Liver (tissue), 8 donors: ENCODE measurements at regions not wholly inside any gene's neighbourhood (a gene's known extent, or its start where the extent isn't known, plus 50 kb on each side); places are given as distances from the start of the nearest gene placed in this dataset.

Experiments used
- DNase-seq: peaks from one replicate; pipeline ENCODE4 v3.0.0-alpha.2; 2017; ENCODE audit warnings: low spot score
- H3K27ac ChIP-seq, 2 donors: one replicate each; pipeline ENCODE4 v1.7.0; 2013; ENCODE audit warnings: inconsistent platforms in 2 of 2, low read length in 2 of 2, control low read depth in 1 of 2, low read depth in 1 of 2, mild to moderate bottlenecking in 1 of 2
- H3K27me3 ChIP-seq, 4 donors: one replicate each; pipeline versions ENCODE4 v1.6.1 to v1.7.0; 2013; ENCODE audit warnings: low read length in 3 of 4, inconsistent platforms in 1 of 4, mild to moderate bottlenecking in 1 of 4, moderate library complexity in 1 of 4; ENCODE audit not compliant: control insufficient read depth in 4 of 4, insufficient read depth in 4 of 4
- H3K36me3 ChIP-seq, 4 donors: one replicate each; pipeline versions ENCODE4 v1.6.1 to v1.7.0; 2013; ENCODE audit warnings: low read length in 3 of 4, mild to moderate bottlenecking in 3 of 4, low read depth in 1 of 4, moderate library complexity in 1 of 4; ENCODE audit not compliant: control insufficient read depth in 4 of 4, insufficient read depth in 3 of 4
- H3K4me1 ChIP-seq, 4 donors: one replicate each; pipeline versions ENCODE4 v1.6.1 to v1.7.0; 2013; ENCODE audit warnings: low read length in 3 of 4, mild to moderate bottlenecking in 3 of 4, moderate library complexity in 1 of 4; ENCODE audit not compliant: control insufficient read depth in 4 of 4, insufficient read depth in 4 of 4
- H3K4me3 ChIP-seq, 3 donors: one replicate each; pipeline versions ENCODE4 v1.6.1 to v1.7.0; 2013; ENCODE audit warnings: low read length in 3 of 3, control low read depth in 1 of 3, low read depth in 1 of 3, mild to moderate bottlenecking in 1 of 3
- H3K9ac ChIP-seq, 2 donors: one replicate each; pipeline ENCODE4 v1.7.0; 2013; ENCODE audit warnings: low read length in 2 of 2, mild to moderate bottlenecking in 2 of 2, moderate library complexity in 2 of 2, control low read depth in 1 of 2, low read depth in 1 of 2
- H3K9me3 ChIP-seq, 4 donors: one replicate each; pipeline versions ENCODE4 v1.6.1 to v1.7.0; 2013; ENCODE audit warnings: low read length in 3 of 4; ENCODE audit not compliant: control insufficient read depth in 4 of 4
- EGR1 ChIP-seq, 2 donors: IDR thresholded peaks; 2 replicates each; pipeline ENCODE4 v1.6.1; 2016 to 2018; ENCODE audit warnings: antibody characterized with exemption in 2 of 2, low read depth in 2 of 2
- GABPA ChIP-seq, 2 donors: IDR thresholded peaks in 1 of 2; conservative IDR thresholded peaks in 1 of 2; 2 replicates each; pipeline ENCODE4 v1.6.1; 2016; ENCODE audit warnings: antibody characterized with exemption in 2 of 2, mild to moderate bottlenecking in 1 of 2, moderate library complexity in 1 of 2
- HNF4G ChIP-seq: IDR thresholded peaks from 2 replicates; pipeline ENCODE4 v1.6.1; 2016; ENCODE audit warnings: antibody characterized with exemption
- JUND ChIP-seq, 2 donors: IDR thresholded peaks; 2 replicates each; pipeline ENCODE4 v1.6.1; 2016; ENCODE audit warnings: antibody characterized with exemption in 2 of 2
- NR2F2 ChIP-seq: IDR thresholded peaks from 2 replicates; pipeline ENCODE4 v1.6.1; 2016; ENCODE audit warnings: antibody characterized with exemption
- RAD21 ChIP-seq, 2 donors: IDR thresholded peaks; 2 replicates each; pipeline ENCODE4 v1.6.1; 2016; ENCODE audit warnings: antibody characterized with exemption in 2 of 2, mild to moderate bottlenecking in 2 of 2
- RXRA ChIP-seq, 2 donors: IDR thresholded peaks; 2 replicates each; pipeline ENCODE4 v1.6.1; 2017 to 2018; ENCODE audit warnings: antibody characterized with exemption in 2 of 2, mild to moderate bottlenecking in 1 of 2
- TAF1 ChIP-seq: conservative IDR thresholded peaks from 2 replicates; pipeline ENCODE4 v1.6.1; 2016; ENCODE audit warnings: antibody characterized with exemption, mild to moderate bottlenecking
- YY1 ChIP-seq: IDR thresholded peaks from 2 replicates; pipeline ENCODE4 v1.6.1; 2016; ENCODE audit warnings: antibody characterized with exemption, mild to moderate bottlenecking
- WGBS: extraction: QIAGEN DNeasy Blood & Tissue Kit; methylation state at CpG from one replicate; pipeline ENCODE4 v1.1.7; 2013; 5-methylcytosine and 5-hydroxymethylcytosine counted together
- TF ChIP-seq, protein P1 (sequence below): fragments of 150-350 bp; IDR thresholded peaks from 2 replicates; pipeline ENCODE4 v1.5.1; 2017; ENCODE audit warnings: improper control_type of control experiment, low read depth, low read length; ENCODE audit not compliant: missing input control
- TF ChIP-seq, protein P2 (sequence below): IDR thresholded peaks from 2 replicates; pipeline ENCODE4 v1.6.1; 2016; ENCODE audit warnings: antibody characterized with exemption
- TF ChIP-seq, protein P3 (sequence below): IDR thresholded peaks from 2 replicates; pipeline ENCODE4 v1.6.1; 2016; ENCODE audit warnings: antibody characterized with exemption
- TF ChIP-seq, protein P4 (sequence below): IDR thresholded peaks from 2 replicates; pipeline ENCODE4 v1.6.1; 2016; ENCODE audit warnings: antibody characterized with exemption, mild to moderate bottlenecking
- donor health status: healthy.
- donor health status: healthy.
- donor health status: healthy.
- donor health status: healthy.
- donor health status: healthy.

DNA sequence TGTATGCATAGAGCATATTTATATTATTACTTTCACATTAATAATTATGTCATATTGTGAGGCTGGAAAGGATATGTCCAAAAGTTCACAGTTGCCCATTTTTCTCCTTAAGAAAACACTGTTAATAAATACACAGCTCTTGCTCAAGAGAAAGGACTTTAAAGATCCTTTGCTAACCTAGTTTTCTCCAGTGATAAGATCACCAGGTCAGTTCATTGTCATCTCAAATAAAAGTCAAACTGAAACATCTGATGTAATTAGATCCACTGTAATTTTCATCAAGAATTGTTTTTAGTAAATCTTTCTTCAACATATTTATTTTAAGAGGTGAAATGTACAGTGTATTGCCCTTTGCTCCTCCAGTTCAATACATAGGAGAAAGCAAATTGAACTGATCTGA lies 82.8 kb upstream of the KLHL1 start:
- TF ChIP-seq EGR1 (IDR thresholded peaks at IDR 0.05; ENCODE audit: low read depth in 2 of 2): no peak
- no peak for TF ChIP-seq GABPA (IDR thresholded peaks at IDR 0.05 in 1 of 2, conservative IDR thresholded peaks at IDR 0.05 in 1 of 2)
- TF ChIP-seq, protein P1, sequence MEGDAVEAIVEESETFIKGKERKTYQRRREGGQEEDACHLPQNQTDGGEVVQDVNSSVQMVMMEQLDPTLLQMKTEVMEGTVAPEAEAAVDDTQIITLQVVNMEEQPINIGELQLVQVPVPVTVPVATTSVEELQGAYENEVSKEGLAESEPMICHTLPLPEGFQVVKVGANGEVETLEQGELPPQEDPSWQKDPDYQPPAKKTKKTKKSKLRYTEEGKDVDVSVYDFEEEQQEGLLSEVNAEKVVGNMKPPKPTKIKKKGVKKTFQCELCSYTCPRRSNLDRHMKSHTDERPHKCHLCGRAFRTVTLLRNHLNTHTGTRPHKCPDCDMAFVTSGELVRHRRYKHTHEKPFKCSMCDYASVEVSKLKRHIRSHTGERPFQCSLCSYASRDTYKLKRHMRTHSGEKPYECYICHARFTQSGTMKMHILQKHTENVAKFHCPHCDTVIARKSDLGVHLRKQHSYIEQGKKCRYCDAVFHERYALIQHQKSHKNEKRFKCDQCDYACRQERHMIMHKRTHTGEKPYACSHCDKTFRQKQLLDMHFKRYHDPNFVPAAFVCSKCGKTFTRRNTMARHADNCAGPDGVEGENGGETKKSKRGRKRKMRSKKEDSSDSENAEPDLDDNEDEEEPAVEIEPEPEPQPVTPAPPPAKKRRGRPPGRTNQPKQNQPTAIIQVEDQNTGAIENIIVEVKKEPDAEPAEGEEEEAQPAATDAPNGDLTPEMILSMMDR: no peak
- TF ChIP-seq RAD21 (IDR thresholded peaks at IDR 0.05): no peak
- TF ChIP-seq TAF1: no peak
- TF ChIP-seq RXRA (IDR thresholded peaks at IDR 0.05): no peak
- no peak for TF ChIP-seq HNF4G
- TF ChIP-seq, protein P2, sequence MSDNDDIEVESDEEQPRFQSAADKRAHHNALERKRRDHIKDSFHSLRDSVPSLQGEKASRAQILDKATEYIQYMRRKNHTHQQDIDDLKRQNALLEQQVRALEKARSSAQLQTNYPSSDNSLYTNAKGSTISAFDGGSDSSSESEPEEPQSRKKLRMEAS: no peak
- TF ChIP-seq, protein P3, sequence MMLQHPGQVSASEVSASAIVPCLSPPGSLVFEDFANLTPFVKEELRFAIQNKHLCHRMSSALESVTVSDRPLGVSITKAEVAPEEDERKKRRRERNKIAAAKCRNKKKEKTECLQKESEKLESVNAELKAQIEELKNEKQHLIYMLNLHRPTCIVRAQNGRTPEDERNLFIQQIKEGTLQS: no peak
- no peak for TF ChIP-seq YY1
- TF ChIP-seq, protein P4, sequence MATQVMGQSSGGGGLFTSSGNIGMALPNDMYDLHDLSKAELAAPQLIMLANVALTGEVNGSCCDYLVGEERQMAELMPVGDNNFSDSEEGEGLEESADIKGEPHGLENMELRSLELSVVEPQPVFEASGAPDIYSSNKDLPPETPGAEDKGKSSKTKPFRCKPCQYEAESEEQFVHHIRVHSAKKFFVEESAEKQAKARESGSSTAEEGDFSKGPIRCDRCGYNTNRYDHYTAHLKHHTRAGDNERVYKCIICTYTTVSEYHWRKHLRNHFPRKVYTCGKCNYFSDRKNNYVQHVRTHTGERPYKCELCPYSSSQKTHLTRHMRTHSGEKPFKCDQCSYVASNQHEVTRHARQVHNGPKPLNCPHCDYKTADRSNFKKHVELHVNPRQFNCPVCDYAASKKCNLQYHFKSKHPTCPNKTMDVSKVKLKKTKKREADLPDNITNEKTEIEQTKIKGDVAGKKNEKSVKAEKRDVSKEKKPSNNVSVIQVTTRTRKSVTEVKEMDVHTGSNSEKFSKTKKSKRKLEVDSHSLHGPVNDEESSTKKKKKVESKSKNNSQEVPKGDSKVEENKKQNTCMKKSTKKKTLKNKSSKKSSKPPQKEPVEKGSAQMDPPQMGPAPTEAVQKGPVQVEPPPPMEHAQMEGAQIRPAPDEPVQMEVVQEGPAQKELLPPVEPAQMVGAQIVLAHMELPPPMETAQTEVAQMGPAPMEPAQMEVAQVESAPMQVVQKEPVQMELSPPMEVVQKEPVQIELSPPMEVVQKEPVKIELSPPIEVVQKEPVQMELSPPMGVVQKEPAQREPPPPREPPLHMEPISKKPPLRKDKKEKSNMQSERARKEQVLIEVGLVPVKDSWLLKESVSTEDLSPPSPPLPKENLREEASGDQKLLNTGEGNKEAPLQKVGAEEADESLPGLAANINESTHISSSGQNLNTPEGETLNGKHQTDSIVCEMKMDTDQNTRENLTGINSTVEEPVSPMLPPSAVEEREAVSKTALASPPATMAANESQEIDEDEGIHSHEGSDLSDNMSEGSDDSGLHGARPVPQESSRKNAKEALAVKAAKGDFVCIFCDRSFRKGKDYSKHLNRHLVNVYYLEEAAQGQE: no peak
- no peak for TF ChIP-seq NR2F2
- no peak for TF ChIP-seq JUND (IDR thresholded peaks at IDR 0.05)
- H3K27me3 ChIP-seq: peaks cover 0 to 4% (median 0%) of the 10 kb centered on the region in 4 donors
- H3K9ac ChIP-seq: no peak overlapping the region
- H3K9me3 ChIP-seq: no peaks in the 10 kb centered on the region
- H3K27ac ChIP-seq: no peak overlapping the region
- H3K4me3 ChIP-seq: no peak overlapping the region
- DNase-seq: no peak
- H3K4me1 ChIP-seq: no peaks in the 10 kb centered on the region
- no peaks in the 10 kb centered on the region for H3K36me3 ChIP-seq

DNA sequence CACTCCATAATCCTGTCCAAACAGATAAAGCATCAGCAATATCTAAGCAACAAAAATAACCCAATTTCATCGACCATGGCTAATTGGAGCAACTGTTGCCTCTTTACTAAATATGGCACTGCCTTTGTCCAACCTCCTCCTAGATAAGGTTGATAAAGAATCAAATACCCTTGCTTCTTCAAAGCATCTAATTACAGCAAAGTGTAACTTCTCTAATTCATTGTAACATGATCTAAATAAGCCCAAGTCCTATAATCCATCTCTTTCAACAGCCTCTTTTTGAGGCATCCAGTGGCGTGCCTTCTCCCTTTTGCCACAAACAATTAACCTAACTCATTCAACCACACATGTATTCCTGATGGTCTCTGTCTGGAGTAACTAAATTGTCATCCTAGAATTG lies 81.7 kb upstream of the KLHL1 start:
- TF ChIP-seq, protein P3: no peak
- TF ChIP-seq, protein P1: no peak
- TF ChIP-seq GABPA (IDR thresholded peaks at IDR 0.05 in 1 of 2, conservative IDR thresholded peaks at IDR 0.05 in 1 of 2): no peak
- Histone ChIP-seq H3K27ac (no peak overlapping the region), H3K4me3 (no peak overlapping the region), H3K9ac (no peak overlapping the region), H3K4me1 (no peaks in the 10 kb centered on the region), H3K36me3 (no peaks in the 10 kb centered on the region), H3K9me3 (no peaks in the 10 kb centered on the region), H3K27me3 (peaks cover 0 to 4% (median 0%) of the 10 kb centered on the region in 4 donors)
- no peak for DNase-seq
- WGBS: 84% methylated on average over 2 of the region's 2 CpGs
